IMR-90 (cell line): ENCODE measurements at regions not wholly inside any gene's neighbourhood (a gene's known extent, or its start where the extent isn't known, plus 50 kb on each side); places are given as distances from the start of the nearest gene placed in this dataset.

ENCODE experiments used
- ATAC-seq: fragments of 200-7000 bp; cut with Tn5 transposase; 2 replicates; pipeline ENCODE4 v1.9.1; 2020; ENCODE audit warnings: low read depth, mild to moderate bottlenecking, moderate library complexity
- BruUV-seq: library from RNA; stranded (reverse); fragments of 400-500 nt; replicated peaks from 2 replicates; lab custom pipeline; 2021; lab: Mats Ljungman, UMichigan
- CTCF ChIA-PET: fragments of 300-600 bp; formaldehyde crosslinking; extraction: SDS; loops from one replicate; lab custom pipeline; 2021; ENCODE audit warnings: antibody characterized with exemption; lab: Yijun Ruan, JAX
- POLR2A ChIA-PET: fragments of 300-600 bp; sonication (Branson Sonifier 250); formaldehyde crosslinking; loops from one replicate; lab custom pipeline; 2022; ENCODE audit warnings: antibody characterized with exemption; ENCODE audit not compliant: unreplicated experiment; lab: Charles Lee
- DNase-seq: peaks from one replicate; pipeline ENCODE4 v3.0.0; 2013
- H2AFZ ChIP-seq: replicated peaks from 2 replicates; pipeline ENCODE3; 2013; ENCODE audit warnings: low read length, mild to moderate bottlenecking; ENCODE audit not compliant: poor library complexity
- H2AK5ac ChIP-seq: 2 replicates; pipeline ENCODE4 v1.6.1; 2013; ENCODE audit warnings: low read depth, low read length, inconsistent platforms
- H2AK9ac ChIP-seq: replicated peaks from 2 replicates; pipeline ENCODE3; 2013; ENCODE audit warnings: mild to moderate bottlenecking, low read depth, low read length, moderate library complexity; ENCODE audit not compliant: poor library complexity
- H2BK120ac ChIP-seq: 2 replicates; pipeline ENCODE4 v1.6.1; 2013; ENCODE audit warnings: low read depth, low read length, inconsistent platforms
- H2BK15ac ChIP-seq: 3 replicates; pipeline ENCODE4 v1.6.1; 2013; ENCODE audit warnings: low read depth, low read length, inconsistent platforms
- H2BK20ac ChIP-seq: 2 replicates; pipeline ENCODE4 v1.6.1; 2013; ENCODE audit warnings: low read depth, mild to moderate bottlenecking, inconsistent platforms, low read length, moderate library complexity
- H2BK5ac ChIP-seq: 2 replicates; pipeline ENCODE4 v1.6.1; 2013; ENCODE audit warnings: mild to moderate bottlenecking, low read depth, low read length, inconsistent platforms; ENCODE audit not compliant: poor library complexity, severe bottlenecking
- H3K14ac ChIP-seq: replicated peaks from 2 replicates; pipeline ENCODE4 v1.6.1; 2013; ENCODE audit warnings: low read depth, low read length, inconsistent platforms
- H3K18ac ChIP-seq: 2 replicates; pipeline ENCODE4 v1.6.1; 2013; ENCODE audit warnings: low read depth, low read length, control low read depth
- H3K23ac ChIP-seq: 2 replicates; pipeline ENCODE4 v1.6.1; 2013; ENCODE audit warnings: low read depth, low read length, inconsistent platforms
- H3K27ac ChIP-seq: 2 replicates; pipeline ENCODE4 v1.5.1; 2013; ENCODE audit warnings: mild to moderate bottlenecking, control low read depth, low read length; ENCODE audit not compliant: insufficient read depth
- H3K27me3 ChIP-seq: 2 replicates; pipeline ENCODE4 v1.6.1; 2013; ENCODE audit warnings: low read length; ENCODE audit not compliant: control insufficient read depth, insufficient read depth
- H3K36me3 ChIP-seq: 2 replicates; pipeline ENCODE4 v1.6.1; 2013; ENCODE audit warnings: low read length, mixed read lengths; ENCODE audit not compliant: control insufficient read depth, insufficient read depth
- H3K4ac ChIP-seq: 2 replicates; pipeline ENCODE4 v1.6.1; 2013; ENCODE audit warnings: low read depth, low read length, inconsistent platforms
- H3K4me1 ChIP-seq: 2 replicates; pipeline ENCODE4 v1.6.1; 2013; ENCODE audit warnings: low read length, mixed read lengths; ENCODE audit not compliant: control insufficient read depth, insufficient read depth
- H3K4me2 ChIP-seq: 2 replicates; pipeline ENCODE4 v1.6.1; 2013; ENCODE audit warnings: low read depth, mild to moderate bottlenecking, control low read depth, low read length, moderate library complexity
- H3K4me3 ChIP-seq: 2 replicates; pipeline ENCODE4 v1.5.1; 2013; ENCODE audit warnings: low read depth, mild to moderate bottlenecking, control low read depth, low read length, moderate library complexity; ENCODE audit not compliant: insufficient read depth
- H3K56ac ChIP-seq: 2 replicates; pipeline ENCODE4 v1.6.1; 2013; ENCODE audit warnings: low read length, inconsistent platforms; ENCODE audit not compliant: insufficient read depth; ENCODE audit errors: extremely low read depth
- H3K79me1 ChIP-seq, 2 experiments: 2 replicates each; pipeline ENCODE4 v1.6.1; 2013; ENCODE audit warnings: low read length in 2 of 2, inconsistent platforms in 1 of 2, low read depth in 1 of 2
- H3K9ac ChIP-seq: 2 replicates; pipeline ENCODE4 v1.6.1; 2013; ENCODE audit warnings: low read depth, low read length, control low read depth
- H3K9me1 ChIP-seq: 2 replicates; pipeline ENCODE4 v1.6.1; 2013; ENCODE audit warnings: low read length, inconsistent platforms; ENCODE audit not compliant: insufficient read depth
- H3K9me3 ChIP-seq: 2 replicates; pipeline ENCODE4 v1.6.1; 2013; ENCODE audit warnings: low read length; ENCODE audit not compliant: control insufficient read depth, insufficient read depth
- H4K20me1 ChIP-seq: 2 replicates; pipeline ENCODE4 v1.6.1; 2013; ENCODE audit warnings: low read length, inconsistent platforms; ENCODE audit not compliant: insufficient read depth
- H4K5ac ChIP-seq: 2 replicates; pipeline ENCODE4 v1.6.1; 2013; ENCODE audit warnings: mild to moderate bottlenecking, low read depth, low read length, control low read depth
- H4K8ac ChIP-seq, 2 experiments: 2 replicates each; pipeline ENCODE4 v1.6.1; 2013; ENCODE audit warnings: low read depth in 2 of 2, low read length in 2 of 2, control low read depth in 1 of 2, inconsistent platforms in 1 of 2
- H4K91ac ChIP-seq: 2 replicates; pipeline ENCODE4 v1.6.1; 2013; ENCODE audit warnings: low read depth, low read length, inconsistent platforms; ENCODE audit not compliant: insufficient read depth
- BHLHE40 ChIP-seq: fragments of 150-350 bp; IDR thresholded peaks from 2 replicates; pipeline ENCODE4 v1.6.1; 2016; ENCODE audit warnings: mild to moderate bottlenecking, low read depth, low read length
- CEBPB ChIP-seq: IDR thresholded peaks from 2 replicates; pipeline ENCODE4 v1.6.1; 2012; ENCODE audit warnings: low read depth, low read length, improper control_type of control experiment
- CHD1 ChIP-seq: IDR thresholded peaks from 2 replicates; pipeline ENCODE4 v1.6.1; 2012; ENCODE audit warnings: low read depth, low read length, improper control_type of control experiment
- FOS ChIP-seq: fragments of 150-350 bp; IDR thresholded peaks from 2 replicates; pipeline ENCODE4 v1.6.1; 2016; ENCODE audit warnings: low read depth, low read length
- MAFK ChIP-seq: IDR thresholded peaks from 2 replicates; pipeline ENCODE4 v1.6.1; 2012; ENCODE audit warnings: low read depth, low read length, improper control_type of control experiment
- MAZ ChIP-seq: IDR thresholded peaks from 2 replicates; pipeline ENCODE4 v1.6.1; 2012; ENCODE audit warnings: low read depth, mild to moderate bottlenecking, low read length, improper control_type of control experiment, moderate library complexity, borderline replicate concordance
- MXI1 ChIP-seq: IDR thresholded peaks from 2 replicates; pipeline ENCODE4 v1.6.1; 2012; ENCODE audit warnings: low read depth, mild to moderate bottlenecking, low read length, moderate library complexity, borderline replicate concordance
- NFE2L2 ChIP-seq: fragments of 150-350 bp; IDR thresholded peaks from 2 replicates; pipeline ENCODE4 v1.6.1; 2016; ENCODE audit warnings: low read depth, mild to moderate bottlenecking, low read length
- POLR2A ChIP-seq: IDR thresholded peaks from 2 replicates; pipeline ENCODE4 v1.6.1; 2012; ENCODE audit warnings: mild to moderate bottlenecking, low read depth, low read length
- RAD21 ChIP-seq: IDR thresholded peaks from 2 replicates; pipeline ENCODE4 v1.6.1; 2012; ENCODE audit warnings: low read length, improper control_type of control experiment
- RCOR1 ChIP-seq: IDR thresholded peaks from 2 replicates; pipeline ENCODE4 v1.6.1; 2012; ENCODE audit warnings: mild to moderate bottlenecking, low read length, improper control_type of control experiment; ENCODE audit not compliant: insufficient replicate concordance
- RFX5 ChIP-seq: IDR thresholded peaks from 2 replicates; pipeline ENCODE4 v1.8.0; 2012; ENCODE audit warnings: low read depth, mild to moderate bottlenecking, low read length, moderate library complexity
- SMC3 ChIP-seq: fragments of 150-350 bp; IDR thresholded peaks from 2 replicates; pipeline ENCODE4 v1.6.1; 2016; ENCODE audit warnings: low read depth, mild to moderate bottlenecking, antibody characterized with exemption, low read length, moderate library complexity
- WGBS, 2 experiments: methylation state at CpG; one replicate each; pipeline versions ENCODE4 v1.1.5 to v1.1.7; 2013; ENCODE audit warnings: missing lambda C conversion rate in 2 of 2; ENCODE audit not compliant: insufficient read length in 1 of 2; ENCODE audit errors: extremely low coverage in 2 of 2; 5-methylcytosine and 5-hydroxymethylcytosine counted together
- dilution Hi-C: fragments of 300-500 bp; cut with HindIII; formaldehyde crosslinking; loops from one replicate; pipeline ENCODE4 v1.14.3; 2018; ENCODE audit warnings: low sequenced_read_pairs; ENCODE audit not compliant: unreplicated experiment
- in situ Hi-C: fragments of 300-500 bp; cut with MboI; formaldehyde crosslinking; loops from 3 replicates; pipeline ENCODE4 v1.14.3; 2019; ENCODE audit warnings: low sequenced_read_pairs, inconsistent platforms, mixed read lengths
- intact Hi-C: fragments of 100-400 bp; cut with micrococcal nuclease; formaldehyde crosslinking; loops from 2 replicates; pipeline ENCODE4 v1.10.0; 2022
- TF ChIP-seq, protein P1 (sequence below): conservative IDR thresholded peaks from 2 replicates; pipeline ENCODE4 v1.5.1; 2012; ENCODE audit warnings: mild to moderate bottlenecking, low read depth, low read length, improper control_type of control experiment
- TF ChIP-seq, protein P2 (sequence below): fragments of 150-350 bp; IDR thresholded peaks from 2 replicates; pipeline ENCODE4 v1.6.1; 2017; ENCODE audit warnings: mild to moderate bottlenecking, antibody characterized with exemption, low read length, low read depth
- TF ChIP-seq, protein P3 (sequence below): fragments of 150-350 bp; IDR thresholded peaks from 2 replicates; pipeline ENCODE4 v1.6.1; 2016; ENCODE audit warnings: low read depth, mild to moderate bottlenecking, low read length, moderate library complexity, borderline replicate concordance

DNA sequence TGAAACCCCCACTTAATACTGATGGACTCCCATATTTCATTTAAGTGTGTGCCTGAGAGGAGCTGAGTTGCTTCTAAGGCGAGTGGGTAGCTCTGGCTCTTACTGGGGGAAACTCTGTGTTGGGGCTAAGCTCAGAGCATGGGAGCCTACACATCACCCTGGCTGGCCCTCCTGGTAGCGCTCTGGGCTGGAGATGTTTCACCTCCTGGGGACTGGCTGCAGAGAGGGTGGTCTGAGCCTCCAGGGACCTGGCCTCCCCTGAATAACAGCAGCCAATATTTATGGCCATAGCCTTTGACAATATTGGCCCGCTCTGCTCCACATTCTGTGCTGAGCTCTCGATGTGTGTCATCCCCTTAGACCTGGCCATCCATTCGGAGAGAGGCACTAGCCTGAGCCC lies 316.5 kb downstream of the ZNF536 start:
- no peaks in the 10 kb centered on the region for H3K4me1 ChIP-seq
- H4K91ac ChIP-seq: no peak overlapping the region
- H3K14ac ChIP-seq: no peak overlapping the region
- intact Hi-C loops: loop anchor here (10.0 kb wide), 1 partner anchor 426 kb away; no protein-coding TSS in a partner anchor
- no peak overlapping the region for H2BK5ac ChIP-seq
- CTCF ChIA-PET: no interaction called here
- no peak overlapping the region for H3K56ac ChIP-seq
- H3K9ac ChIP-seq: no peak overlapping the region
- no peak overlapping the region for H3K18ac ChIP-seq
- in situ Hi-C loops: no loop called here
- no peaks in the 10 kb centered on the region for H3K9me1 ChIP-seq
- no peak overlapping the region for H3K4me2 ChIP-seq
- no peak for ATAC-seq
- POLR2A ChIA-PET: no interaction called here
- no peaks in the 10 kb centered on the region for H3K36me3 ChIP-seq
- no peak overlapping the region for H2BK120ac ChIP-seq
- dilution Hi-C loops: no loop called here
- no peaks in the 10 kb centered on the region for H3K9me3 ChIP-seq
- BruUV-seq: no TSS peak
- H2AFZ ChIP-seq: no peak overlapping the region
- H2AK9ac ChIP-seq: no peak overlapping the region
- H4K5ac ChIP-seq: no peak overlapping the region
- TF ChIP-seq NFE2L2 (no peak), FOS (no peak), SMC3 (no peak), POLR2A (no peak), MXI1 (no peak), MAFK (no peak), MAZ (no peak), RAD21 (no peak), CHD1 (no peak), BHLHE40 (no peak), CEBPB (no peak), RCOR1 (no peak), RFX5 (no peak)
- TF ChIP-seq, protein P1, sequence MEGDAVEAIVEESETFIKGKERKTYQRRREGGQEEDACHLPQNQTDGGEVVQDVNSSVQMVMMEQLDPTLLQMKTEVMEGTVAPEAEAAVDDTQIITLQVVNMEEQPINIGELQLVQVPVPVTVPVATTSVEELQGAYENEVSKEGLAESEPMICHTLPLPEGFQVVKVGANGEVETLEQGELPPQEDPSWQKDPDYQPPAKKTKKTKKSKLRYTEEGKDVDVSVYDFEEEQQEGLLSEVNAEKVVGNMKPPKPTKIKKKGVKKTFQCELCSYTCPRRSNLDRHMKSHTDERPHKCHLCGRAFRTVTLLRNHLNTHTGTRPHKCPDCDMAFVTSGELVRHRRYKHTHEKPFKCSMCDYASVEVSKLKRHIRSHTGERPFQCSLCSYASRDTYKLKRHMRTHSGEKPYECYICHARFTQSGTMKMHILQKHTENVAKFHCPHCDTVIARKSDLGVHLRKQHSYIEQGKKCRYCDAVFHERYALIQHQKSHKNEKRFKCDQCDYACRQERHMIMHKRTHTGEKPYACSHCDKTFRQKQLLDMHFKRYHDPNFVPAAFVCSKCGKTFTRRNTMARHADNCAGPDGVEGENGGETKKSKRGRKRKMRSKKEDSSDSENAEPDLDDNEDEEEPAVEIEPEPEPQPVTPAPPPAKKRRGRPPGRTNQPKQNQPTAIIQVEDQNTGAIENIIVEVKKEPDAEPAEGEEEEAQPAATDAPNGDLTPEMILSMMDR: no peak
- TF ChIP-seq, protein P2, sequence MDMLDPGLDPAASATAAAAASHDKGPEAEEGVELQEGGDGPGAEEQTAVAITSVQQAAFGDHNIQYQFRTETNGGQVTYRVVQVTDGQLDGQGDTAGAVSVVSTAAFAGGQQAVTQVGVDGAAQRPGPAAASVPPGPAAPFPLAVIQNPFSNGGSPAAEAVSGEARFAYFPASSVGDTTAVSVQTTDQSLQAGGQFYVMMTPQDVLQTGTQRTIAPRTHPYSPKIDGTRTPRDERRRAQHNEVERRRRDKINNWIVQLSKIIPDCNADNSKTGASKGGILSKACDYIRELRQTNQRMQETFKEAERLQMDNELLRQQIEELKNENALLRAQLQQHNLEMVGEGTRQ: no peak
- TF ChIP-seq, protein P3, sequence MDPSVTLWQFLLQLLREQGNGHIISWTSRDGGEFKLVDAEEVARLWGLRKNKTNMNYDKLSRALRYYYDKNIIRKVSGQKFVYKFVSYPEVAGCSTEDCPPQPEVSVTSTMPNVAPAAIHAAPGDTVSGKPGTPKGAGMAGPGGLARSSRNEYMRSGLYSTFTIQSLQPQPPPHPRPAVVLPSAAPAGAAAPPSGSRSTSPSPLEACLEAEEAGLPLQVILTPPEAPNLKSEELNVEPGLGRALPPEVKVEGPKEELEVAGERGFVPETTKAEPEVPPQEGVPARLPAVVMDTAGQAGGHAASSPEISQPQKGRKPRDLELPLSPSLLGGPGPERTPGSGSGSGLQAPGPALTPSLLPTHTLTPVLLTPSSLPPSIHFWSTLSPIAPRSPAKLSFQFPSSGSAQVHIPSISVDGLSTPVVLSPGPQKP: no peak
- H3K27me3 ChIP-seq: peaks cover 25% of the 10 kb centered on the region
- no peak for DNase-seq
- H3K23ac ChIP-seq: no peak overlapping the region
- no peak overlapping the region for H3K4me3 ChIP-seq
- H2AK5ac ChIP-seq: no peak overlapping the region
- no peak overlapping the region for H2BK20ac ChIP-seq
- no peak overlapping the region for H3K27ac ChIP-seq
- no peak overlapping the region for H4K8ac ChIP-seq
- WGBS, 2 experiments: no CpG with 5 or more reads among the region's 5 CpGs
- H3K4ac ChIP-seq: no peak overlapping the region
- H4K20me1 ChIP-seq: no peaks in the 10 kb centered on the region
- H3K79me1 ChIP-seq: no peaks in the 10 kb centered on the region
- no peak overlapping the region for H2BK15ac ChIP-seq
